HS-27A (cell line): ENCODE measurements at regions not wholly inside any gene's neighbourhood (a gene's known extent, or its start where the extent isn't known, plus 50 kb on each side); places are given as distances from the start of the nearest gene placed in this dataset.
"Not testable (repeated sequence)": the region's sequence is repeated elsewhere in the genome, so short reads cannot be mapped to it uniquely, and the experiment has no call there.

Experiments used
- DNase-seq: peaks from one replicate; pipeline ENCODE4 v3.0.0-alpha.2; 2012; ENCODE audit warnings: low read depth, missing footprints

DNA sequence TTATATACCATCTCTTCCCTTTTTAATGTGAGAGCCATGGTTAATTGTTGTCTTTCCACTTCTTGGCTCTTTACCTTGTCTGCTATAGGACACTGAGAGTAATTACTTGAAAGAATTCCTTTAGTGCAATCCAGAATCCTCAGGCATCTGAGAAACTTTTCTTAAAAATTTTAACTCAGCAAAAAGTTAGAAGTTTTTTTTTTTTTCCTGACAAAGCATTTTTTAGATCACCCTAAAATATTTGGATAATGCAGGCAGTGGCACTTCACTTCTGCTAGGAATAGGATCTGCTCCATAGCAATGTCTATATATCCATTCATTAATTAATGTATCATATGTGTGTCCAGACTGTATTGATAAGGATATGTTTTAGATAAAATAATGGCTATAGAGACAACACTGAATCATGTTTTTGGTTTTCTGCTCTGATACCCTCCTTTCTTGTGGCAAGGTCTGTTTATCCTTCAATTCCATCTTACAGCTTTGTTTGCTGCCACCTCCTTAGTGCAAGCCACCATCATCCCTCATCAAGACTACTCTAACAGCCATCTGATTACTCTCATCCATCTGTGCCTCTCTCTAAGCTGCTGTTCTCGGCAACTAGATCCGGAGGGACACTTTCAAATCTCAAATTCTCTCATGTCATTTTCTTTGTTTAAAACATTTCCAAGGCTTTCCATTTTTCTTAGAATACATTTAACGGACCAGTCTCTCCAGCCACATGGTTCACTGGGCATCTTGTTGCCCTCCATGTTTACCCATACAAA is 563.5 kb downstream of the EDEM1 start:
- no peak for DNase-seq

DNA sequence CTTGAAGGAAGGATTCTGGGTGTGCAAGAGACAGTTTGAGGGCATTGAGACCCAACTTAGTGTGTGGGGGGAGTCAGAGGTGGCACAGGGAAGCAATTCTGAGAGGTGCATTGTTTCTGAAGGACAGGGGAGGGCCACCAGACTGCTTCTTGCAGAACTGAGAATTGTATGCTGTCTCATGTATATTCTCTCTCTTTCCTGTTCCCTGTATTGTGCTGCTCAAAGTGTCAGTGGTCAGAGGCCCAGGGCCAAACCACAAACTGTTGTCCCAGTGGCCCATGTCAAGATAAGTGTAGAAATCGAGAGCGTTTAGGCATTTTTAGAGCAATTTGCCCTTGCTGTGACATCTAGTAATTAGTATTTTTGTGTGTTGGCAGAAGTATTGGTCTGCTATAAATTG is 567.1 kb downstream of the EDEM1 start:
- DNase-seq, result no peak

DNA sequence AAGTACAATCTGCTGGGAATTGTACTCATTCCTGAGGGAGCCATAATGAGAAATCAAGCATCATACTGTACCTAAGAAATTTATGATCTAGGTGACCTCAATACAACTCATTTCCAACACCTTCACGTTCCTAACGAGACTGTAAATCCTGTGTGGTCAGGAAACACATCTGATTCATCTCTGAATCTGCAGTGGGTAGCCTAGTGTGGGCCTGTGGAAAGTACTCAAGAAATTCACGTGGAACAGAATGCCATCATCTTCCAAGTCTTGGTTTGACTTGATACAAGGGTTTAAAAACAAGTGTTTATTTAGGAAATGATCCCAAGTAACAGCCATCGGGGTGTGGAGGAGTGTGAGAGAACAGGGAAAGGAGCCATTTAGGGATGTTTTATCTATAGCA is 568.9 kb downstream of the EDEM1 start:
- DNase-seq, result no peak

DNA sequence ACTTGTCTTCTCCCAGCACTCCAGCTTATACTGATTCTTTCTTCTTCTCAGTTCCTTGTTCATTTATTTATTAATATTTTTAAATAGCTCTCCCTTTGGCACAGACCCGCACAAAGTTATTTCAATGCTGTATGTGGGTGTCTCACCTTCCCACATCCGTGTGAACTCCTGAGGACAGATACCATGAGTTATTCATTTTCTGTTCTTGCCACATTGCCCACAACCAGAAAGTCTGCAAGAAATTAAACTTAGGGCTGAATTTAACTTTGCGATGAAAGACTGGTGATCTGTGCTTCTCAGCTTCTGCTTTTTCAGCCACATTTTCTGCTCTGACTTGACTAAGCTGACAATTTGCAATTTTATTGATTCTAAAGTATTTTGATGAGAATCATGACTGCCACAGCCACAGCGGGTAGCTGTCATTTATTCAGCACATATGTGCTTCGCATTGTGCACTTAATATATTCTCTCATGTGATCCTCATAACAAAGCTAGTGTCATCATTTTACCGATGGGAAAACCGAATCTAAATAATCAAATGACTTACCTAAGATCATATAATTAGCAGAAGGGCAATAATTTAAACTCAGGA is 569.8 kb downstream of the EDEM1 start:
- DNase-seq, result no peak

DNA sequence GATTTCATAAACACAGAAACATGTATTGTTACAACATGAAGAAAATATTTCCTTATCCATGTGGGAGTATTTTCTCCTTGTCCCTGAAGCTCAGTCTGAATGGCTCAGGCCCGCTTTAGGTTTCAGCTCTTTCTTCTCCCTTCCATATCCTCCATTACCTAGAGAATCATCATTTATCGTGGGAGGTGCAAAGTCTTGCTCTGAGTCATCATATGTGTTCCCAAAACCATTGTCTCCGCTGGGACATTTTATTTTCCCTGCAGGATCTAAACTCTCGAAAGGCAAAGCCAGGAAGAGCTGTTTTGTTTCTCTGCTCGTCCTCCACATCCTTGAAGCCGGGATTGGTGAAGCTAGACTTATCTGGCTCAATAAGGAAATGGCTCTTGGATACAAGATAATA is 571.2 kb downstream of the EDEM1 start:
- DNase-seq, result no peak

DNA sequence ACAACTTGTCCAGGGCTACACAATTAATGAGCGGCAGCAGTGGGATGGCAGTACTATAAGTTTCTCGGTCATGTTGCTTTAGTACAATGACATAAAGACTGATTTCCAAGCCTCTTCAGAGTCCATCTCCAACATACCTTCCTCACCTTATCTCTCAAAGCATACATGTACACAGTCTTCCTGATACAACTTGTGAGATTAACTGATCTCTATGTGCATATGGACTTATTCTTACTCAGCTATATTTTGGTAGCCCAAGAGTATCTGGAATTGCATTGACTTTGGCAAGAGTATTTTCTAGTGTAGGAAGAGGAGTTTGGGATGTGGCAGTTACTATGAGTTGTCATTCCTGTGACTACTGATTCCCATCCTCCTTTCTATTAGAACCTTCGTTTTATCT is 575.0 kb downstream of the EDEM1 start:
- no peak for DNase-seq

DNA sequence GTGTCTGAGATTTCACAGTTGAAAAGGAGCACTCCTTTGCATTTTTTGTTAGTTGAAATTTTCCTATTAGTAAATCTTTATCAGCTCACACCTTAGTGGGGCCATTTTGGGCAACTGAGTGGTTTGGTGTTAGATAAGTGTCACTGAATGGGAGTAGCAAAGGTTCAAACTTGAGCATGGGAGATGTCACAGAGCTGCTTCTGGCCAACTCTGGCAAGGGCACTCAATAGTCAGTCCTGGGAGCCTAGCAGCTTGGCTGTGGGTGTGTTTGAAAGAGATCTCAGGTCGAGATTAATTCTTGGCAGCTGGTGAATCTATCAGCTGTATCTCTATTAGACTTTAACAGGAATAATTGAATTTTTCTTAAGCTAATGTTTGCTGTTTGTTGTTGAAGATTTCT is 579.3 kb downstream of the EDEM1 start:
- DNase-seq, result no peak

DNA sequence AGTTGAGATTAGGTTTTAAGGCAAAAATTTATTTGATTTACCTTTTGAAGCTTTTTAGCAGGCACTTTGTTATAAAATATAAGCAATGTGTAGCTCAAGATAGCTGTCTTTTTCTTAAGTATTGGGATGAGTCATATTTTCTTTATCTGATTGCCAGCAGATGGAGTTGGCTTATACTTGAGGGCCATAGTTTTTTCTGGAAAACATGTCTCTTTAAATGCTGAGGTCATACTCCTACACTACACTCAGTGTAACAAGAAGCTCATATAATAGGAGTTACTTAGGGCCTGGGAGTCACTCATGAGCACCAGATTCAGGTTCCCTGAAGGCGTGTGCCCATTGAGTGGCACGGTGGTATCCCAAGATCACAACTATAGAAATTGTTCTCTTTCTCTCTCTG is 579.8 kb downstream of the EDEM1 start:
- no peak for DNase-seq

DNA sequence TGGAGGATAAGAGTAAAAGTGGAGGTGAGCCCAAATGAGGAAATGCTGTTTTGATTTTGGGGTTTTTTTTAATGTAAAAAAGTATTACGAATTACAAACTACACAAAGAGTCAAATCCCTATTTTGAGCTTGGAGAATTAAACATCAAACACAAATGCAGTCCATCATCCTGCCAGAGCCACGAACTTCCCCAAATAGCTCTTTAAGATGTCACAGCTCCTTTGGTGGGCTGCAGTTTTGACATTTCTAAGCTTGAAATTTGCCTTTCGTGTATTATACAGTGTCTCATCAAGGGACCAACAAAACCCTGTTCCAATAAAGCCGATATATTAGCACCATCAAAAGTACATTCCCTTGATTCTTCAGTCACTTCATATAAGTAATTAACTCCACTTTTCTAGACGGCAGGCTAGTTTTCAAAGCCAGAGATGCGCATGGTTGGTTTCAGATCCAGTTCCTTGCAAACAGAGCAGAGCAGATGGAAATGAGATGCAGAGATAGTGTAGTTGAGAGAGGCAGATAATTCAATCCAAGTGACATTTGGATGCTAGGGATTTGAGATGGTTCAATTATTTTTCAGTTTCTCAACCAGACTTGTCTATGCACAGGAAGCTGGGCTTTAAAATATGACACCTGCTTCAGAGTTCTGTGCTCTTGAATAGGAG is 580.9 kb downstream of the EDEM1 start:
- no peak for DNase-seq

DNA sequence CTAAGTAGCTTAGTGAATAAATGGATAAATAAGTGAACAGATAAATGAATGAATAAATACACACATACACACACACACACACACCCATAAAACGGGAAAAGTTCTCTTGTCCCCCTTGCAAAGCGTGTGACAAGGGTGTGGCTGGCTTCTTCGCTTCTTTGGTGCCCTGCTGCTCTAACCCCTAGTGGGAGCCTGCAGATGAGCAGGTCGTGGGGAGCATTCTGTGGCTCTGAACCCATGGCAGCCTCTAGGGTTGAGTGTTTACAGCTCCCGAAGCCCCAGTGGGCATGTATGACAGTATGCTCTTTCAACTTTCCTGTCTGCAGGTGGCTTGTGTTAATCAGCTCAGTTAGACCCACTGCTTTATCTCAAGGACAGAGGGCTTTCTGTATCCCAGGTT is 582.3 kb downstream of the EDEM1 start:
- no peak for DNase-seq

DNA sequence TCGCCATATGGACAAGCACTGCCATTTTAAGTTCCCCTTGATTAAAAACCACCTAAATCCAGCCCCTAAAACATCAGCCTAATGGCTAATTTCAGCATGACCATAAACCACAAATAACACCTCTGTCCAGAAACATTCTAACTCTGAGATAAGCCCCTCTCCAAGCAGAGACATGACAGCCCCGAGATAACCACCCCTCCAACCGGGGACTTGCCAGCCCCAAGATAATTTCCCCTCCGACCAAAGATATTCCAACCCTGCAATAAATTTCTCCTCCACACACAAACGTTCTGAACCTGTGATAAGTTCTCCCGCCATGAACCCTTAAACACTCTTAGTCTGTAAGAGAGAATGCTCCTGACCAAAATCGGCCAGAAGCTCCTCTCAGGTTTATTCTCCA is 586.8 kb downstream of the EDEM1 start:
- DNase-seq, result no peak

DNA sequence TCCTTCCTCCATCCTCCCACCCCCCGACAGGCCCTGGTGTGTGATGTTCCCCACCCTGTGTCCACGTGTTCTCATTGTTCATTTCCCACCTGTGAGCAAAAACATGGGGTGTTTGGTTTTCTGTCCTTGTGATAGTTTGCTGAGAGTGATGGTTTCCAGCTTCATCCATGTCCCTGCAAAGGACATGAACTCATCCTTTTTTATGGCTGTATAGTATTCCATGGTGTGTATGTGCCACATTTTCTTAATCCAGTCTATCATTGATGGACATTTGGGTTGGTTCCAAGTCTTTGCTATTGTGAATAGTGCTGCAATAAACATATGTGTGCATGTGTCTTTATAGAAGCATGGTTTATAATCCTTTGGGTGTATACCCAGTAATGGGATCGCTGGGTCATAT is 587.6 kb downstream of the EDEM1 start:
- not testable (repeated sequence) for DNase-seq

DNA sequence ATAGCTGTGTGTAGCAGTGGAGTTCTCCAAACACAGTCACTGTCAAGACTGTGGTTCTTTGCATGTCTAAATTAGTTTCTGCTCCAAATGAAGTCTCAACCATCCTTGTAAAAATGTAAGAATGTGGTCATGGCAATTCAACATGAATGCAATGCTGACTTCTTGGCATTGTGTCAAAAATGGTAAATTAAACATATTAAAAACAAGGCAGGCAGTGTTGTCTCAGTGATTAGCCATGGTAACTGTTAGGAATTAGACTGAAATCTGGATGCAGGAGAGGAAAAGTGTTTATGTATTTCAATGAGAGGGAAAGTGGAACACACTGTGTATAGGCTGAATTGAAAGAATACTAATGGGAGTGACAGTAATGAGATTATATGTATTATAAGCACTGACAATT is 597.2 kb downstream of the EDEM1 start:
- no peak for DNase-seq

DNA sequence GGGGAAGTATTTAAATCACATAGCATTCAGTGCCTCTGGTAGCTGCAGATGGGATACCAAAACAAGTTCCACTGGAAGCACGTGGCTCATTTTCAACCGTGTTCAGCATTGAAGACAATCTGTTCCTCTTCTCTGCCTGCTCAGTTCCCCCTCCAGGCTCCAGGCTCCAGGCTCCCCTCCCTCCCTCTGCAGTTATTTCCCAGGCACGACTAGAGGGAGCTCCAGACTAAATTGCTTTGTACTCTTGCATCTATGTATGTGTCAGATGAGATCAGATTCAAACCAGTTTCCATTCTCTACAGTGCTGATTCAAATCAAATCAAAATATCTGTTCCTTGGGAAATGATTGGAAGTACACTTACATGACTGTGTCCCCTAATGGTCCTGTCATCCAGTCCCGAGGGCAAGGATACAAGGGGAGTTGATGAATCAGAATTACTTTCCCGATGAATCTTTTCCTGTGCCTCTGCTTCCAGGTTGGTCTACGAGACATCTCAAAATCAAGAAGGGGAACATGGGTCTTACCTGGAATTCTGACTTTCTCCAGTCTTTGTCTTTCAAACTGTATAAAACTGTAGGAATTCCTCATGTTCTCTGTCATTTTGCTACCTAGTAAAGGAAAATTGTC is 600.5 kb downstream of the EDEM1 start:
- no peak for DNase-seq

DNA sequence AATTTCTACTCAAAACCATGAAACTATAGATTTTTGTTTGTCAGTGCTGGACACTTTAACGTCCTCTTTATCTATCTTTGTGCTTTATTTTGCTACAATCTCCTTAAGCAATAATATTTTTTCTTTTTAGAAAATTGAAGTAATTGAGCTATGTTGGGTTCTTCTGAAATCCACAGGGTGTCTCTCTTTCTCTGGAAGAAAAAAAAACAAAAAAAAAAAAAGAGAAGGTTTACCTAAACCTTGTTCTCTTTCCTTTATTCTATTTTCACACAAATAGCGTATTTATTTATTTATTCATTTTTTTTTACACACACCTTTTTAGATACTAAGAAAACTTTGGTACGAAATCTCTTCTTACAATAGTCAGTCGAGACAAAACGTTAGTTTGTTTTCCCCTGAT is 601.0 kb downstream of the EDEM1 start:
- DNase-seq, result no peak

DNA sequence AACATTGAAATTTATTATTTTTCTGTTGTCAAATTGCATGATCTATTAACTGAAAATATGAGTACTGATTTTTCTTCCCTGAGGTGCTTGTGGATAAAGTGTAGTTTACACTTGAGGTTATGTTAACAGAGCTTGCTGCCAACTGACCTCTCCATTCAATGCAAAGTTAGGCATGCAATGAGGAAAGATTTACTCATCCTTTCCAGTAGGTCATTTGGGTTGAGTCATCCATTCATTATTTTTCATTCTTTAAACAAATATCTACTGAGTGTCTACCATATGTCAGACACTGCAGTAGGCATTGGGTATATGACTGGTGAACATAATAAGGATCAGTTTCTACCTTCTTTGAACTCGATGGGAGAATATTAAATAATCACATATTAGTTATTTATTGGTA is 604.1 kb downstream of the EDEM1 start:
- DNase-seq, result no peak

DNA sequence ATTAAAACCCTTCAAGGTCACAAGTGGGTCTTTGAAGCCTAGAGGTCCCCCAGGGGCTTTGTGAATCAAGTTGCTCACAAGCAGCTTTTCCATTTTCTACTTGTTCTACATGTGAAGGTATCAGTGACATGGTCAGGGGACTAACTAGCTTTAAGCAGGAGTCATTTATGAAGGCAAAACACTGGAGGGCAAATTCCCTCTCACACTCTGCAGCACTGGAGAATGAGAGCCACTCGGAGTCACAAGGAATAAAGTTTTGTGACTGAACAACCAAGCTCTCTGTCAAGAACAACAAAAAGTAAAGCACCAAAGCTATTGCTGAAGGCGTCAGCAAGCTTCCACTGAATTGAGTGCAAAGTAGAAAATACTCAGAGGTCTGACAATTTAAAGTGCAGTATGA is 609.0 kb downstream of the EDEM1 start:
- no peak for DNase-seq

DNA sequence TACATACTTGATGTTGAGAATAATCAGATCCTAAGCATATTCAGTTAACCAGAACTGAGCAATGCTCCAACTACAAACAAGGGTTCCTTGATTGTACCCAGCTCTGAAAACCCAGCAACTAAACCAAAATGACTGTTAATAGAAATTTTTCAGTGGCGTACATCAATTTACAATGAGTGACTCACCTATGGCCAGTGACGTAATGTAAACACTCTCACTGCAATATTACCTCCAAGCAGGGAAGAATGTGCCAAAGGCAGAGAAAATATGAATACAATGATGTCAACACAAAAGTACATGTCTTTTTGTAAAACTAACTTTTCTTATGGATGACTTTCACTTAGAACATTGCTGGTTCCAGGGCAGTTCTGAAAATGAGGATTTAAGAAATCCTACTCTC is 611.3 kb downstream of the EDEM1 start:
- DNase-seq, result no peak

DNA sequence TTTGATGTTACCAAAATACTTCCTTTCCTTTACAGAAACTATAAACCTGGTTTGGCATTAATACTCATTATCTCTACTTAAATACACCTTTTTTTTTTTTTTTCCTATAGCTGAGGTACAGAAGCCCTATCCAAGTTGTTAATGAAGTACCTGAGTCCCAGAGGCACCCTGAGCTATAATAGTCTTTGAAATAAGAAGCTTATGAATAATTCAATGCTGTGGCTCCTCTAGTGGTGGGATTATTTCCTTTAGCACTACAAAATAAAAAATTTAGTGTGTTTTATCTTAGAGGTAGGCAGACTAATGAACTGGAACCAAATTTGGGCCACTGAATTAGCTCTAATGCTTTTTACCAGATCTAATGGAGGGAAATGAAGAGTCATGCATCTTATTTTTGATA is 611.9 kb downstream of the EDEM1 start:
- DNase-seq, result no peak

DNA sequence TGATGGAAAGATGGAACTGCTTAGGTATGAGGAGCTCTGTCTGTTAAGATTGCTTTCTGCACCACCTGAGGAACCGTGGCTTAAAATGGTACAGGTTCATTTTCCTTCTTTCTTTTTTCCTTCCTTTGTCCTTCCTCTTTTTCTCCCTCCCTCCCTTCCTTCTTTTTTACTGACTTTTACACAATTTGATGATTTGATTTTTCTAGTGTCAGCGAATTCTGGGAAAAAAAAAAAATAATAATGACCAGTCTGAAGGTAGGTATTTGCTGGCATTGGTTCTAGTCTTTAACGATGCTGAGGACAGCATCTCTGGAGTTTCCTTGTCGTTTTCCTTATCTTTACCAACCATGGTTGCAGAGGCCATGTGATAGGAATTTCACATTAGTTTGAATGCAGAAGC is 613.5 kb downstream of the EDEM1 start:
- no peak for DNase-seq

DNA sequence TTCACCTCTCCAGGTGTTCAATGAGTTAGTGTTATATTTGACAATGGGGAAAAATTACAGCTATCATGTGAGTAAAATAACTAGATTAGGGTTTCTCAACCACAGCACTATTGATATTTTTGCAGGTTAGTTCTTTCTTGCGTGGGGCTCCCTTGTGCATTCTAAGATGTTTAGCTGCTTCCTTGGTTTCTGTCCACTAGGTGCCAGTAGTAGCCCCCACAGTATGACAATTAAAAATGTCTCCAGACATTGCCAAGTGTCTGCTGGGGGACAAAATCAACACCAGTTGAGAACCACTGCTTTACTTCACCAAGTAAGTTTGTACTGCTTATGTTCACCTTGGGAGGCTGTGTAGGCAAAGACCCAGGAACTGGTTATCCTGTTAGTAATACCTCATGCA is 618.7 kb downstream of the EDEM1 start:
- no peak for DNase-seq

DNA sequence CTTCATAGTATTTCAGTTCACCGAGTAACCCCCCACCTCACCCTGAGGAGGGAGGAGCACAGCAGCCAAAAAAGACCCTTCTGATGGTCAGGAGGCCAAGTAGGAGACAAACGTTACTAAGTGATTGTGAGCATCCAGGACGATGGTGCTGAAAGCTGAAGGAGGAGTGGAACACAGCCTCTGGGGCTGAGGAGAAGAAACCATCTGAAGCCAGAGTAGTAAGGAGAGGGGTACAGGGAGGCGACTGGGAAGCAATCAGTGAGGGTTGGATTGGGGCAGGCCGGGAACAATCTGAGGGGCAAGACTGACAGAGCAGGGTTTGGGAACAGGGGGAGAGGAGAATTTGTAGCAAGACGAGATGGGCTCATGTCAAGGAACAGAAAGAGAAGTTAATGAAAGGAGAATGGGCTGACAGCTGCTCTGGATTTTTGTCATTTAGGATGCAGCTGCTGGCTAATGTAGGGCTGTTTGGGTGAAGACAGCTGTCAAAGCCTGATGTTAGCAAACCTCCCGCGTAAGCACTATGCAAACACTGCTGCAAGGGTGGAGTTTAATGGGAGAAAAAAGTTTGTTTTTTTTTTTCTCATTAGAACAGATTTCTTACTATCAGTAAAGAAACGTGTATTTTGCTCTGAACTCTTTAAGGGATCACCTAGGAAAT is 622.2 kb downstream of the EDEM1 start:
- no peak for DNase-seq

DNA sequence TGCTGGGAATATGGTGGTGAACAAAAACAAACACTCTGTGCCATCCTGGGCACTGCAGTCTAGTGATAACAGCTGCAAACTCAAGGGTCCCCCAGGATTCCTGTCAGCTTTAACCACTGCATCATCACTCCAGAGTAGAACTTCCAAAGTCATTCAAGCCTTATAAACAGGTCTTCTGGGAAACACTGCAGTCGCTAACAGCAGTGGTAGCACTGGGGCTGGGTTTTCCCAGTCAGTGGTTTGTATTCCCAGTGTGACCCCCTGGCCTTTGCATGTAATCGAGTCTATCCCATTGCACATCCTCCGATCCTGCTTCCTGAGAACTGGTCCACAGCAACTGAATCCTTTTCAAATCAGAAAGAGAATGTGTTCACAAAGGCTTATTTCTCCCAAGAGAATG is 623.5 kb downstream of the EDEM1 start:
- DNase-seq, result no peak
